MCF 10A (cell line): ENCODE measurements at regions not wholly inside any gene's neighbourhood (a gene's known extent, or its start where the extent isn't known, plus 50 kb on each side); places are given as distances from the start of the nearest gene placed in this dataset.

Source experiments
- BruUV-seq: library from RNA; stranded (reverse); fragments of 400-500 nt; replicated peaks from 2 replicates; lab custom pipeline; 2021; lab: Mats Ljungman, UMichigan
- CTCF ChIA-PET: fragments of 300-600 bp; sonication (Branson Sonifier 250); formaldehyde crosslinking; extraction: SDS; loops from one replicate; lab custom pipeline; 2021; ENCODE audit warnings: antibody characterized with exemption, inconsistent platforms; lab: Yijun Ruan, JAX
- POLR2A ChIA-PET: fragments of 300-600, 350-650 bp; sonication (Branson Sonifier 250); formaldehyde crosslinking; extraction: SDS; loops from one replicate; lab custom pipeline; 2020; ENCODE audit warnings: antibody characterized with exemption, inconsistent platforms; lab: Yijun Ruan, JAX
- DNase-seq: peaks from one replicate; pipeline ENCODE4 v3.0.0-alpha.2; 2018; ENCODE audit not compliant: unreplicated experiment
- H3K27ac Mint-ChIP-seq: one replicate; pipeline ENCODE4 v1.8.0; 2022; ENCODE audit warnings: mild to moderate bottlenecking, low read depth, mixed read lengths; ENCODE audit not compliant: unreplicated experiment
- H3K27me3 Mint-ChIP-seq: one replicate; pipeline ENCODE4 v1.8.0; 2022; ENCODE audit warnings: mixed read lengths; ENCODE audit not compliant: insufficient read depth, unreplicated experiment
- H3K36me3 Mint-ChIP-seq: one replicate; pipeline ENCODE4 v1.8.0; 2022; ENCODE audit warnings: mild to moderate bottlenecking, moderate library complexity, mixed read lengths; ENCODE audit not compliant: insufficient read depth, unreplicated experiment
- H3K4me1 Mint-ChIP-seq: one replicate; pipeline ENCODE4 v1.8.0; 2022; ENCODE audit warnings: mixed read lengths; ENCODE audit not compliant: insufficient read depth, unreplicated experiment
- H3K4me3 Mint-ChIP-seq: one replicate; pipeline ENCODE4 v1.8.0; 2022; ENCODE audit warnings: mild to moderate bottlenecking, moderate library complexity, mixed read lengths; ENCODE audit not compliant: unreplicated experiment
- H3K9me3 Mint-ChIP-seq: one replicate; pipeline ENCODE4 v1.8.0; 2022; ENCODE audit warnings: mixed read lengths; ENCODE audit not compliant: unreplicated experiment
- CTCF ChIP-seq: fragments of 200-600 bp; IDR thresholded peaks from one replicate; pipeline ENCODE4 v1.8.0; 2022; ENCODE audit warnings: antibody characterized with exemption, mild to moderate bottlenecking; ENCODE audit not compliant: unreplicated experiment
- intact Hi-C: fragments of 100-400 bp; cut with micrococcal nuclease; formaldehyde crosslinking; loops from 2 replicates; pipeline ENCODE4 v1.14.1; 2022

- ChIA-PET POLR2A (interaction anchor here (0.7 kb wide), 1 partner anchor 972 kb away, joined by 3 read pairs; no protein-coding TSS in a partner anchor), CTCF (no interaction called here)
- intact Hi-C loops = no loop called here
- no peaks in the 10 kb centered on the region for H3K4me1 Mint-ChIP-seq
- H3K27ac Mint-ChIP-seq = no peak overlapping the region
- no peak for DNase-seq
- no peaks in the 10 kb centered on the region for H3K36me3 Mint-ChIP-seq
- no peaks in the 10 kb centered on the region for H3K9me3 Mint-ChIP-seq
- H3K27me3 Mint-ChIP-seq = no peaks in the 10 kb centered on the region
- H3K4me3 Mint-ChIP-seq = no peak overlapping the region
- no peak for TF ChIP-seq CTCF
- no TSS peak for BruUV-seq
Measured at GRCh38 chr3:118337649-118338048, 697.0 kb downstream of the IGSF11 start.

GRCh38 chr3:118347396-118348168 is 687.1 kb downstream of the IGSF11 start:
- intact Hi-C loops = no loop called here
- H3K27ac Mint-ChIP-seq = no peak overlapping the region
- CTCF ChIA-PET = interaction anchor here (0.6 kb wide), 1 partner anchor 573 kb away, joined by 3 read pairs; no protein-coding TSS in a partner anchor
- POLR2A ChIA-PET = no interaction called here
- peaks cover 8% of the 10 kb centered on the region for H3K9me3 Mint-ChIP-seq
- no peaks in the 10 kb centered on the region for H3K36me3 Mint-ChIP-seq
- no peak for DNase-seq
- H3K27me3 Mint-ChIP-seq = no peaks in the 10 kb centered on the region
- H3K4me3 Mint-ChIP-seq = no peak overlapping the region
- no peaks in the 10 kb centered on the region for H3K4me1 Mint-ChIP-seq
- no peak for TF ChIP-seq CTCF
- BruUV-seq = no TSS peak

- intact Hi-C loops = no loop called here
- Mint-ChIP-seq H3K4me1 (no peaks in the 10 kb centered on the region), H3K27ac (no peak overlapping the region), H3K36me3 (no peaks in the 10 kb centered on the region), H3K4me3 (no peak overlapping the region), H3K27me3 (no peaks in the 10 kb centered on the region), H3K9me3 (peaks cover 8% of the 10 kb centered on the region)
- no peak for DNase-seq
- no peak for TF ChIP-seq CTCF
- ChIA-PET CTCF (interaction anchor here (0.7 kb wide), 1 partner anchor 462 kb away, joined by 3 read pairs; no protein-coding TSS in a partner anchor), POLR2A (interaction anchor here (0.7 kb wide), 1 partner anchor 362 kb away, joined by 3 read pairs; no protein-coding TSS in a partner anchor)
- no TSS peak for BruUV-seq
Measured at GRCh38 chr3:118348169-118348557, 686.5 kb downstream of the IGSF11 start.

GRCh38 chr3:118354556-118354955 is 680.1 kb downstream of the IGSF11 start:
- Mint-ChIP-seq H3K36me3 (peaks cover 9% of the 10 kb centered on the region), H3K9me3 (peaks cover 43% of the 10 kb centered on the region)

More at GRCh38 chr3:118354556-118354955, 680.1 kb downstream of the IGSF11 start:
- BruUV-seq = no TSS peak
- no peak for DNase-seq
- Mint-ChIP-seq H3K4me3 (no peak overlapping the region), H3K27me3 (no peaks in the 10 kb centered on the region), H3K4me1 (no peaks in the 10 kb centered on the region), H3K27ac (no peak overlapping the region)
- no peak for TF ChIP-seq CTCF
- intact Hi-C loops = no loop called here
- CTCF ChIA-PET = no interaction called here
- POLR2A ChIA-PET = interaction anchor here (0.5 kb wide), 1 partner anchor 163 kb away, joined by 3 read pairs; no protein-coding TSS in a partner anchor
